ENCODE measurements at regions not wholly inside any gene's neighbourhood (a gene's known extent, or its start where the extent isn't known, plus 50 kb on each side); places are given as distances from the start of the nearest gene placed in this dataset.

GRCh38 chr13:39815345-39816111 is 160.1 kb downstream of the COG6 start:
- TF ChIP-seq TAF1 (IDR thresholded peaks at IDR 0.05; ENCODE audit: borderline replicate concordance, insufficient read depth, low read length) (no peak), POLR2AphosphoS5 (IDR thresholded peaks at IDR 0.05; ENCODE audit: low read depth, low read length) (no peak), SIN3A (IDR thresholded peaks at IDR 0.05; ENCODE audit: borderline replicate concordance, insufficient read depth, low read length) (no peak), REST (IDR thresholded peaks at IDR 0.05; ENCODE audit: insufficient read depth in 1 of 2, low read depth in 2 of 2, low read length in 2 of 2) (no peak), FOXP2 (optimal IDR thresholded peaks at IDR 0.05; ENCODE audit: borderline replicate concordance, extremely low read depth, extremely low read length, insufficient read depth) (no peak)

All from PFSK-1 (cell line).